ENCODE measurements at regions not wholly inside any gene's neighbourhood (a gene's known extent, or its start where the extent isn't known, plus 50 kb on each side); places are given as distances from the start of the nearest gene placed in this dataset.

DNA sequence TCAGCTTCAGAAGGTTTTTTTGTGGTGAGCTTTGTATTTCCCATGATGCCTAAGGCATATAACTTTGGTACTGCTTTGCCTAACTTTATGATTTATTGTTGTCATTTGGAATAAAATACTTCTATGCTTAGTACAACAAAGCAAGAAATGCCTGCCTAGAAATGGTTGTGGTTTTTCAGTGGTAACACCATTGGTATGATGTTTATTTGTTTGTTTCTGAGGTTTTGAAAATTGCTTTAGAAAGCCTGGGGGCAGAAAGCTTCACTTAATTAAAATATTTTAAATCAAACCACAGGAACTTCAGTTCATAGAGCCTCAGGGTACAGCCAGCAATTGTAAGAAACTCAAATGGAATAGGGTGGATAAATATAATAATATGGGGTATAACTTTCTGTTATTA lies 351.2 kb upstream of the MAP3K7 start:
- TF ChIP-seq, protein P1, sequence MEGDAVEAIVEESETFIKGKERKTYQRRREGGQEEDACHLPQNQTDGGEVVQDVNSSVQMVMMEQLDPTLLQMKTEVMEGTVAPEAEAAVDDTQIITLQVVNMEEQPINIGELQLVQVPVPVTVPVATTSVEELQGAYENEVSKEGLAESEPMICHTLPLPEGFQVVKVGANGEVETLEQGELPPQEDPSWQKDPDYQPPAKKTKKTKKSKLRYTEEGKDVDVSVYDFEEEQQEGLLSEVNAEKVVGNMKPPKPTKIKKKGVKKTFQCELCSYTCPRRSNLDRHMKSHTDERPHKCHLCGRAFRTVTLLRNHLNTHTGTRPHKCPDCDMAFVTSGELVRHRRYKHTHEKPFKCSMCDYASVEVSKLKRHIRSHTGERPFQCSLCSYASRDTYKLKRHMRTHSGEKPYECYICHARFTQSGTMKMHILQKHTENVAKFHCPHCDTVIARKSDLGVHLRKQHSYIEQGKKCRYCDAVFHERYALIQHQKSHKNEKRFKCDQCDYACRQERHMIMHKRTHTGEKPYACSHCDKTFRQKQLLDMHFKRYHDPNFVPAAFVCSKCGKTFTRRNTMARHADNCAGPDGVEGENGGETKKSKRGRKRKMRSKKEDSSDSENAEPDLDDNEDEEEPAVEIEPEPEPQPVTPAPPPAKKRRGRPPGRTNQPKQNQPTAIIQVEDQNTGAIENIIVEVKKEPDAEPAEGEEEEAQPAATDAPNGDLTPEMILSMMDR (IDR thresholded peaks at IDR 0.05; ENCODE audit: insufficient read depth, low read length), result no peak
- no peak for TF ChIP-seq GABPA (IDR thresholded peaks at IDR 0.05; ENCODE audit: low read depth)
